Endothelial cell (in vitro differentiated cells): ENCODE measurements at regions not wholly inside any gene's neighbourhood (a gene's known extent, or its start where the extent isn't known, plus 50 kb on each side); places are given as distances from the start of the nearest gene placed in this dataset.

ENCODE experiments used
- DNase-seq: peaks from one replicate; pipeline ENCODE4 v3.0.0; 2021; ENCODE audit warnings: low spot score
- H3K27ac Mint-ChIP-seq: one replicate; pipeline ENCODE4 v1.8.0; 2021; ENCODE audit warnings: mixed read lengths, inconsistent platforms; ENCODE audit not compliant: unreplicated experiment
- H3K27me3 Mint-ChIP-seq: one replicate; pipeline ENCODE4 v1.8.0; 2021; ENCODE audit warnings: mild to moderate bottlenecking, moderate library complexity, mixed read lengths, inconsistent platforms; ENCODE audit not compliant: unreplicated experiment
- H3K36me3 Mint-ChIP-seq: one replicate; pipeline ENCODE4 v1.8.0; 2021; ENCODE audit warnings: mild to moderate bottlenecking, low read depth, mixed read lengths, inconsistent platforms; ENCODE audit not compliant: unreplicated experiment
- H3K4me1 Mint-ChIP-seq: one replicate; pipeline ENCODE4 v1.8.0; 2021; ENCODE audit warnings: mild to moderate bottlenecking, mixed read lengths, inconsistent platforms; ENCODE audit not compliant: unreplicated experiment
- H3K4me3 Mint-ChIP-seq: one replicate; pipeline ENCODE4 v1.8.0; 2021; ENCODE audit warnings: mild to moderate bottlenecking, mixed read lengths, inconsistent platforms; ENCODE audit not compliant: unreplicated experiment
- H3K9me3 Mint-ChIP-seq: one replicate; pipeline ENCODE4 v1.8.0; 2021; ENCODE audit warnings: mixed read lengths, inconsistent platforms; ENCODE audit not compliant: unreplicated experiment
- CTCF ChIP-seq: fragments of 200-600 bp; sonication (generic); IDR thresholded peaks from one replicate; pipeline ENCODE4 v1.5.0; 2021; ENCODE audit warnings: antibody characterized with exemption; ENCODE audit not compliant: unreplicated experiment

- H3K27me3 Mint-ChIP-seq: no peaks in the 10 kb centered on the region
- no peaks in the 10 kb centered on the region for H3K9me3 Mint-ChIP-seq
- no peaks in the 10 kb centered on the region for H3K36me3 Mint-ChIP-seq
- peaks cover 20% of the 10 kb centered on the region for H3K4me1 Mint-ChIP-seq
- H3K4me3 Mint-ChIP-seq: no peak overlapping the region
- no peak for TF ChIP-seq CTCF
- no peak for DNase-seq
- no peak overlapping the region for H3K27ac Mint-ChIP-seq
Observed at GRCh38 chr11:123273616-123274015, 78.6 kb upstream of the CLMP start.

- Mint-ChIP-seq H3K4me1 (peaks cover 27% of the 10 kb centered on the region), H3K27ac (no peak overlapping the region), H3K4me3 (no peak overlapping the region), H3K27me3 (no peaks in the 10 kb centered on the region), H3K9me3 (no peaks in the 10 kb centered on the region), H3K36me3 (no peaks in the 10 kb centered on the region)
- TF ChIP-seq CTCF: no peak
- DNase-seq: no peak
Observed at GRCh38 chr11:123272565-123272964, 77.5 kb upstream of the CLMP start.

- Mint-ChIP-seq H3K9me3 (no peaks in the 10 kb centered on the region), H3K36me3 (no peaks in the 10 kb centered on the region), H3K4me3 (no peak overlapping the region), H3K27ac (peak overlapping the region; percentile 70), H3K27me3 (peaks cover 2% of the 10 kb centered on the region), H3K4me1 (peaks cover 35% of the 10 kb centered on the region)
- no peak for TF ChIP-seq CTCF
- DNase-seq: no peak
Observed at GRCh38 chr11:123268156-123268555, 73.1 kb upstream of the CLMP start.

- H3K4me3 Mint-ChIP-seq: no peak overlapping the region
- no peaks in the 10 kb centered on the region for H3K36me3 Mint-ChIP-seq
- no peak for TF ChIP-seq CTCF
- H3K27me3 Mint-ChIP-seq: peaks cover 2% of the 10 kb centered on the region
- no peak for DNase-seq
- H3K9me3 Mint-ChIP-seq: no peaks in the 10 kb centered on the region
- no peak overlapping the region for H3K27ac Mint-ChIP-seq
- peaks cover 43% of the 10 kb centered on the region for H3K4me1 Mint-ChIP-seq
Observed at GRCh38 chr11:123265951-123266350, 70.9 kb upstream of the CLMP start.

GRCh38 chr11:123264431-123264780 lies 69.4 kb upstream of the CLMP start:
- peaks cover 3% of the 10 kb centered on the region for H3K36me3 Mint-ChIP-seq
- peak; percentile 26 for DNase-seq
- H3K4me1 Mint-ChIP-seq: peaks cover 43% of the 10 kb centered on the region
- peaks cover 2% of the 10 kb centered on the region for H3K27me3 Mint-ChIP-seq
- no peak overlapping the region for H3K4me3 Mint-ChIP-seq
- H3K9me3 Mint-ChIP-seq: no peaks in the 10 kb centered on the region
- TF ChIP-seq CTCF: no peak
- peak overlapping the region; percentile 76 for H3K27ac Mint-ChIP-seq
